HG02852 (cell line): ENCODE measurements at regions not wholly inside any gene's neighbourhood (a gene's known extent, or its start where the extent isn't known, plus 50 kb on each side); places are given as distances from the start of the nearest gene placed in this dataset.
A peak's percentile ranks its signal among the peaks of the same experiment; 100 is the strongest.

Experiments used
- ATAC-seq: cut with Tn5 transposase; IDR thresholded peaks from one replicate; pipeline ENCODE4 v1.9.1; 2021; ENCODE audit warnings: mild to moderate bottlenecking, moderate library complexity; ENCODE audit not compliant: unreplicated experiment

GRCh38 chr15:70493376-70493775, 270.0 kb downstream of the UACA start:
- ATAC-seq = no peak

GRCh38 chr15:70492240-70493177, 270.8 kb downstream of the UACA start:
- ATAC-seq = peak; percentile 56

GRCh38 chr15:70491641-70492040, 271.7 kb downstream of the UACA start:
- ATAC-seq = no peak

- no peak for ATAC-seq
Measured at GRCh38 chr15:70491201-70491621, 272.1 kb downstream of the UACA start.

- ATAC-seq = no peak
Measured at GRCh38 chr15:70490838-70491155, 272.6 kb downstream of the UACA start.

- ATAC-seq = no peak
Measured at GRCh38 chr15:70490148-70490837, 273.1 kb downstream of the UACA start.

GRCh38 chr15:70488941-70489848, 274.2 kb downstream of the UACA start:
- no peak for ATAC-seq

- ATAC-seq = no peak
Measured at GRCh38 chr15:70488002-70488605, 275.3 kb downstream of the UACA start.

- ATAC-seq = no peak
Measured at GRCh38 chr15:70487387-70487740, 276.0 kb downstream of the UACA start.

GRCh38 chr15:70486451-70487386, 276.6 kb downstream of the UACA start:
- ATAC-seq = peak; percentile 67

- no peak for ATAC-seq
Measured at GRCh38 chr15:70486012-70486411, 277.3 kb downstream of the UACA start.

GRCh38 chr15:70484993-70485392, 278.4 kb downstream of the UACA start:
- no peak for ATAC-seq

- no peak for ATAC-seq
Measured at GRCh38 chr15:70483513-70483912, 279.8 kb downstream of the UACA start.

GRCh38 chr15:70480196-70480856, 283.0 kb downstream of the UACA start:
- peak; percentile 22 for ATAC-seq

GRCh38 chr15:70479785-70480184, 283.6 kb downstream of the UACA start:
- peak; percentile 41 for ATAC-seq

GRCh38 chr15:70479056-70479455, 284.3 kb downstream of the UACA start:
- no peak for ATAC-seq

- peak; percentile 46 for ATAC-seq
Measured at GRCh38 chr15:70478251-70478990, 284.9 kb downstream of the UACA start.

- ATAC-seq = no peak
Measured at GRCh38 chr15:70477750-70478250, 285.6 kb downstream of the UACA start.
